MCF 10A (cell line): ENCODE measurements at regions not wholly inside any gene's neighbourhood (a gene's known extent, or its start where the extent isn't known, plus 50 kb on each side); places are given as distances from the start of the nearest gene placed in this dataset.
A peak's percentile ranks its signal among the peaks of the same experiment; 100 is the strongest.

ENCODE experiments used
- BruUV-seq: library from RNA; stranded (reverse); fragments of 400-500 nt; replicated peaks from 2 replicates; lab custom pipeline; 2021; lab: Mats Ljungman, UMichigan
- CTCF ChIA-PET: fragments of 300-600 bp; sonication (Branson Sonifier 250); formaldehyde crosslinking; extraction: SDS; loops from one replicate; lab custom pipeline; 2021; ENCODE audit warnings: antibody characterized with exemption, inconsistent platforms; lab: Yijun Ruan, JAX
- POLR2A ChIA-PET: fragments of 300-600, 350-650 bp; sonication (Branson Sonifier 250); formaldehyde crosslinking; extraction: SDS; loops from one replicate; lab custom pipeline; 2020; ENCODE audit warnings: antibody characterized with exemption, inconsistent platforms; lab: Yijun Ruan, JAX
- DNase-seq: peaks from one replicate; pipeline ENCODE4 v3.0.0-alpha.2; 2018; ENCODE audit not compliant: unreplicated experiment
- H3K27ac Mint-ChIP-seq: one replicate; pipeline ENCODE4 v1.8.0; 2022; ENCODE audit warnings: mild to moderate bottlenecking, low read depth, mixed read lengths; ENCODE audit not compliant: unreplicated experiment
- H3K27me3 Mint-ChIP-seq: one replicate; pipeline ENCODE4 v1.8.0; 2022; ENCODE audit warnings: mixed read lengths; ENCODE audit not compliant: insufficient read depth, unreplicated experiment
- H3K36me3 Mint-ChIP-seq: one replicate; pipeline ENCODE4 v1.8.0; 2022; ENCODE audit warnings: mild to moderate bottlenecking, moderate library complexity, mixed read lengths; ENCODE audit not compliant: insufficient read depth, unreplicated experiment
- H3K4me1 Mint-ChIP-seq: one replicate; pipeline ENCODE4 v1.8.0; 2022; ENCODE audit warnings: mixed read lengths; ENCODE audit not compliant: insufficient read depth, unreplicated experiment
- H3K4me3 Mint-ChIP-seq: one replicate; pipeline ENCODE4 v1.8.0; 2022; ENCODE audit warnings: mild to moderate bottlenecking, moderate library complexity, mixed read lengths; ENCODE audit not compliant: unreplicated experiment
- H3K9me3 Mint-ChIP-seq: one replicate; pipeline ENCODE4 v1.8.0; 2022; ENCODE audit warnings: mixed read lengths; ENCODE audit not compliant: unreplicated experiment
- intact Hi-C: fragments of 100-400 bp; cut with micrococcal nuclease; formaldehyde crosslinking; loops from 2 replicates; pipeline ENCODE4 v1.14.1; 2022
- TF ChIP-seq, protein P1 (sequence below): fragments of 200-600 bp; IDR thresholded peaks from one replicate; pipeline ENCODE4 v1.8.0; 2022; ENCODE audit warnings: antibody characterized with exemption, mild to moderate bottlenecking; ENCODE audit not compliant: unreplicated experiment

DNA sequence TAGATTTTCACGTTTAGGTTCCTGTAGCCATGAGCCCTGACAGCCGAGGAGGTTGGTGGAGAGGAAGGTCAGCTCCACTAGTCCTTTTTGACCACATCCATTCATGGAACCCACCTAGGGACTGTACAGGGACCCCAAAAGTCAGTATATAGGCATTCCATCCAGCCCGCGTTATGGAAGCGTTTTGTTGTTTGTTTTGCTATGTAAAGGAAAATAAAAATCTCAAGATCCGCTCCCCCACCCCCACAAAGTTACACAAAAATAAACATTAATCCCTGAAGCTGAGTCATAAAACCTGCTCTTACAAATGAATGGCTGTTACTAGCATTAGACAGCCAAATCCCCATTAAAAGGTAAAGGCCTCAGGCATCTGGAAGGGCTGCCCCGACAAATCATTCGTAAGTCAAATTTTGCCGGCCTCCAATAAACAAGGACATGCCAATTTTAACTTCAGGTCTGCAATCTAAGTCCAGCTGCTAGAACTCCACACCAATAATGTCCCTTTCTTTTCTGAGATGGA lies 292.9 kb downstream of the MED10 start:
- CTCF ChIA-PET = interaction anchor here (0.5 kb wide), 1 partner anchor 209 kb away, joined by 3 read pairs; no protein-coding TSS in a partner anchor
- intact Hi-C loops = no loop called here

DNA sequence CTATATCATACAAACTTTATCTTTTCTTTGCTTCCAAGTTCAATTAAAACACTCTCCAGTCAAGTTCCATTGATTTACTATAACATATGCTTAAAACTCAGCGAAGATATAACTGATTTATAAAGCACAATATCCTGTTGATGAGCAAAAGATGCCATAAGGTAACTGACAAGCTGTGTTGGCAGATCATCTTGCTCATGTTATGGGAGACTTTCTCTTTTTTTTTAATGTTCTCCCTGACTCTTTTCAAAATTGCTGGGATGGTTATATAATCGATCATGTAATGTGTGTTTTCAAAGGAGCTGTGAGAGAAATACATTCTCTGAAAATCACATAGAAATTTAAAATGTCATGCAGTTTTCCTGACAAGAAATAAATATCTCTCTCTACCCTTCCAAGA lies 293.5 kb downstream of the MED10 start:
- CTCF ChIA-PET = interaction anchor here (0.5 kb wide), 1 partner anchor 210 kb away, joined by 3 read pairs; no protein-coding TSS in a partner anchor
- DNase-seq = no peak
- Mint-ChIP-seq H3K4me3 (no peak overlapping the region), H3K27me3 (peaks cover 5% of the 10 kb centered on the region), H3K4me1 (peaks cover 30% of the 10 kb centered on the region), H3K27ac (no peak overlapping the region), H3K9me3 (no peaks in the 10 kb centered on the region), H3K36me3 (peaks cover 9% of the 10 kb centered on the region)
- no TSS peak for BruUV-seq
- intact Hi-C loops = no loop called here
- TF ChIP-seq, protein P1, sequence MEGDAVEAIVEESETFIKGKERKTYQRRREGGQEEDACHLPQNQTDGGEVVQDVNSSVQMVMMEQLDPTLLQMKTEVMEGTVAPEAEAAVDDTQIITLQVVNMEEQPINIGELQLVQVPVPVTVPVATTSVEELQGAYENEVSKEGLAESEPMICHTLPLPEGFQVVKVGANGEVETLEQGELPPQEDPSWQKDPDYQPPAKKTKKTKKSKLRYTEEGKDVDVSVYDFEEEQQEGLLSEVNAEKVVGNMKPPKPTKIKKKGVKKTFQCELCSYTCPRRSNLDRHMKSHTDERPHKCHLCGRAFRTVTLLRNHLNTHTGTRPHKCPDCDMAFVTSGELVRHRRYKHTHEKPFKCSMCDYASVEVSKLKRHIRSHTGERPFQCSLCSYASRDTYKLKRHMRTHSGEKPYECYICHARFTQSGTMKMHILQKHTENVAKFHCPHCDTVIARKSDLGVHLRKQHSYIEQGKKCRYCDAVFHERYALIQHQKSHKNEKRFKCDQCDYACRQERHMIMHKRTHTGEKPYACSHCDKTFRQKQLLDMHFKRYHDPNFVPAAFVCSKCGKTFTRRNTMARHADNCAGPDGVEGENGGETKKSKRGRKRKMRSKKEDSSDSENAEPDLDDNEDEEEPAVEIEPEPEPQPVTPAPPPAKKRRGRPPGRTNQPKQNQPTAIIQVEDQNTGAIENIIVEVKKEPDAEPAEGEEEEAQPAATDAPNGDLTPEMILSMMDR = no peak
- POLR2A ChIA-PET = no interaction called here

More for the DNA sequence above, 292.9 kb downstream of the MED10 start:
- no peak overlapping the region for H3K27ac Mint-ChIP-seq
- TF ChIP-seq, protein P1 = no peak
- no peaks in the 10 kb centered on the region for H3K9me3 Mint-ChIP-seq
- no peak overlapping the region for H3K4me3 Mint-ChIP-seq
- no TSS peak for BruUV-seq
- H3K4me1 Mint-ChIP-seq = peaks cover 30% of the 10 kb centered on the region
- POLR2A ChIA-PET = no interaction called here
- H3K27me3 Mint-ChIP-seq = no peaks in the 10 kb centered on the region
- peaks cover 9% of the 10 kb centered on the region for H3K36me3 Mint-ChIP-seq
- peak; percentile 0 for DNase-seq

DNA sequence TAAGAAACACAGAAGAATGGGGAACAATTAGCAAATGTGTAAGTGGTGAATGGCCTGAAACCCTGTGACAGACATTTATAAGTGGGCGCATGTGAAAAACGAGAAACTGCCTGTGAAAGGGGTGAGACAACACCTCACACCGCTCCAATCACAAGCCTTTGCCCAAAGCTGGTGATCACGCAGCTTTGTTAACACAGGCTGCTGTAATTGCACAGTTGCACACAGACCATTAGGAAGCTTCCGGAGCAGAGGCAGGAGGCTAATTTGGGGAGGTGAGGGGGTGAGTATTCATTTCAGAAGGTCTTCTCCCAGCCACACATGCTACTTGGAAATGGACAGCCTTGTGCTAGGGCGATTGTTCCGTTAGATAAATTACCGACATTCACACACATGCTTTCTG lies 294.0 kb downstream of the MED10 start:
- CTCF ChIA-PET = no interaction called here
- peaks cover 30% of the 10 kb centered on the region for H3K4me1 Mint-ChIP-seq
- no peak for DNase-seq
- TF ChIP-seq, protein P1 = no peak
- POLR2A ChIA-PET = no interaction called here
- H3K36me3 Mint-ChIP-seq = peaks cover 9% of the 10 kb centered on the region
- intact Hi-C loops = no loop called here
- H3K9me3 Mint-ChIP-seq = no peaks in the 10 kb centered on the region
- H3K4me3 Mint-ChIP-seq = no peak overlapping the region
- peaks cover 9% of the 10 kb centered on the region for H3K27me3 Mint-ChIP-seq
- no peak overlapping the region for H3K27ac Mint-ChIP-seq
- no TSS peak for BruUV-seq

DNA sequence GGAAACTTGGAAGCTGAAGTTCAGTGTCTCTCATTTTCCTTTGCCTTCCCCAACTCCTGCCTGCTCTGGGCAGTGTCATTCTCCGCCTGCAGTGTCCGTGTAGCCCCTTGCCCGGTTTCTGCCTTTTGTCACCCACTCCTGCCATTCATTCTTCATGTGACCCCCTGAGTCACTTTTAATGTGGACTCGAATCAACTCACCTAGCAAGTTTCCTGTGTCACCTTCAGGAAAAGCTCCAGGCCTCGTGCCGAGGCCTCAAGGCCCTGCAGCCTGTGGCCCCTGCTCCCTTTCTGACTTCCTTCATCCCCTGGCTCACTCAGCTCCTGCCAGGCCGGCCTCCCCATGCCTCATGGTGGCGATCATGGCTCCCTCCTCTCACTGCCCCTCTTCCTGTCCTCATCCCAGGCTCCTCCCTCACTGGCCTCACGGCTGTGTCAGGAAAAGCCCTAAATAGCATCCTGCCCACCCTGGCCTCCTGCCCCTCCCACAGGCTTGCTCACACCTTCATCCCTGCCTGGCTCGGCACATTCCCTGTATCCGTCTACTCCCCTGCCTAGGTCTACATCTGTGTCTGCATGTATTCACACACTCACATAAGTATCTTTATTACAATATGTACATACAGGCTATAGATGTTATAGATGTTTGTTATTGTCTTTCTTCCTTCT lies 294.9 kb downstream of the MED10 start:
- Mint-ChIP-seq H3K9me3 (no peaks in the 10 kb centered on the region), H3K4me3 (no peak overlapping the region), H3K27ac (no peak overlapping the region), H3K4me1 (peaks cover 30% of the 10 kb centered on the region), H3K27me3 (peaks cover 16% of the 10 kb centered on the region), H3K36me3 (peaks cover 5% of the 10 kb centered on the region)
- intact Hi-C loops = no loop called here
- DNase-seq = no peak
- CTCF ChIA-PET = no interaction called here
- BruUV-seq = no TSS peak
- POLR2A ChIA-PET = no interaction called here
- TF ChIP-seq, protein P1 = no peak
